Astrocyte (in vitro differentiated cells and primary cell): ENCODE measurements at regions not wholly inside any gene's neighbourhood (a gene's known extent, or its start where the extent isn't known, plus 50 kb on each side); places are given as distances from the start of the nearest gene placed in this dataset.

Experiments
- CTCF ChIP-seq: IDR thresholded peaks from 2 replicates; pipeline ENCODE4 v1.5.1; 2011; ENCODE audit warnings: low read depth, mild to moderate bottlenecking, inconsistent platforms, low read length, moderate library complexity; ENCODE audit not compliant: insufficient read depth
- EZH2 ChIP-seq: IDR thresholded peaks from 2 replicates; pipeline ENCODE4 v1.6.1; 2012; ENCODE audit warnings: mild to moderate bottlenecking, low read length, inconsistent platforms; ENCODE audit not compliant: insufficient read depth

GRCh38 chr9:82820186-82820585, 242.8 kb downstream of the RASEF start:
- TF ChIP-seq CTCF (no peak), EZH2 (no peak)
